B cell (primary cell): ENCODE measurements at regions not wholly inside any gene's neighbourhood (a gene's known extent, or its start where the extent isn't known, plus 50 kb on each side); places are given as distances from the start of the nearest gene placed in this dataset.

Experiments used
- EZH2 ChIP-seq: IDR thresholded peaks from 2 replicates; pipeline ENCODE4 v1.6.1; 2012; ENCODE audit warnings: borderline replicate concordance, low read depth, mild to moderate bottlenecking, moderate library complexity, low read length; ENCODE audit not compliant: insufficient read depth, poor library complexity, severe bottlenecking
- TF ChIP-seq, protein P1 (sequence below): fragments of 200-600 bp; IDR thresholded peaks from one replicate; pipeline ENCODE4 v1.8.0; 2022; ENCODE audit warnings: antibody characterized with exemption, mild to moderate bottlenecking

- TF ChIP-seq, protein P1, sequence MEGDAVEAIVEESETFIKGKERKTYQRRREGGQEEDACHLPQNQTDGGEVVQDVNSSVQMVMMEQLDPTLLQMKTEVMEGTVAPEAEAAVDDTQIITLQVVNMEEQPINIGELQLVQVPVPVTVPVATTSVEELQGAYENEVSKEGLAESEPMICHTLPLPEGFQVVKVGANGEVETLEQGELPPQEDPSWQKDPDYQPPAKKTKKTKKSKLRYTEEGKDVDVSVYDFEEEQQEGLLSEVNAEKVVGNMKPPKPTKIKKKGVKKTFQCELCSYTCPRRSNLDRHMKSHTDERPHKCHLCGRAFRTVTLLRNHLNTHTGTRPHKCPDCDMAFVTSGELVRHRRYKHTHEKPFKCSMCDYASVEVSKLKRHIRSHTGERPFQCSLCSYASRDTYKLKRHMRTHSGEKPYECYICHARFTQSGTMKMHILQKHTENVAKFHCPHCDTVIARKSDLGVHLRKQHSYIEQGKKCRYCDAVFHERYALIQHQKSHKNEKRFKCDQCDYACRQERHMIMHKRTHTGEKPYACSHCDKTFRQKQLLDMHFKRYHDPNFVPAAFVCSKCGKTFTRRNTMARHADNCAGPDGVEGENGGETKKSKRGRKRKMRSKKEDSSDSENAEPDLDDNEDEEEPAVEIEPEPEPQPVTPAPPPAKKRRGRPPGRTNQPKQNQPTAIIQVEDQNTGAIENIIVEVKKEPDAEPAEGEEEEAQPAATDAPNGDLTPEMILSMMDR: no peak
- no peak for TF ChIP-seq EZH2
Measured at GRCh38 chr6:67237277-67237676, 1397.8 kb upstream of the ADGRB3 start.
